GM10248 (cell line): ENCODE measurements at regions not wholly inside any gene's neighbourhood (a gene's known extent, or its start where the extent isn't known, plus 50 kb on each side); places are given as distances from the start of the nearest gene placed in this dataset.

Experiments used
- CTCF ChIA-PET: fragments of 300-600 bp; sonication (Branson Sonifier 250); formaldehyde crosslinking; extraction: SDS; loops from one replicate; lab custom pipeline; 2021; ENCODE audit warnings: antibody characterized with exemption; lab: Yijun Ruan, JAX
- POLR2A ChIA-PET: fragments of 350-650 bp; sonication (Branson Sonifier 250); formaldehyde crosslinking; extraction: SDS; loops from one replicate; lab custom pipeline; 2020; ENCODE audit warnings: antibody characterized with exemption; lab: Yijun Ruan, JAX
- DNase-seq: peaks from one replicate; pipeline ENCODE4 v3.0.0; 2012; ENCODE audit errors: extremely low spot score
- TF ChIP-seq, protein P1 (sequence below): IDR thresholded peaks from 2 replicates; pipeline ENCODE4 v1.5.1; 2012; ENCODE audit warnings: mild to moderate bottlenecking, low read depth; ENCODE audit errors: extremely low read depth, missing control alignments, control extremely low read depth

DNA sequence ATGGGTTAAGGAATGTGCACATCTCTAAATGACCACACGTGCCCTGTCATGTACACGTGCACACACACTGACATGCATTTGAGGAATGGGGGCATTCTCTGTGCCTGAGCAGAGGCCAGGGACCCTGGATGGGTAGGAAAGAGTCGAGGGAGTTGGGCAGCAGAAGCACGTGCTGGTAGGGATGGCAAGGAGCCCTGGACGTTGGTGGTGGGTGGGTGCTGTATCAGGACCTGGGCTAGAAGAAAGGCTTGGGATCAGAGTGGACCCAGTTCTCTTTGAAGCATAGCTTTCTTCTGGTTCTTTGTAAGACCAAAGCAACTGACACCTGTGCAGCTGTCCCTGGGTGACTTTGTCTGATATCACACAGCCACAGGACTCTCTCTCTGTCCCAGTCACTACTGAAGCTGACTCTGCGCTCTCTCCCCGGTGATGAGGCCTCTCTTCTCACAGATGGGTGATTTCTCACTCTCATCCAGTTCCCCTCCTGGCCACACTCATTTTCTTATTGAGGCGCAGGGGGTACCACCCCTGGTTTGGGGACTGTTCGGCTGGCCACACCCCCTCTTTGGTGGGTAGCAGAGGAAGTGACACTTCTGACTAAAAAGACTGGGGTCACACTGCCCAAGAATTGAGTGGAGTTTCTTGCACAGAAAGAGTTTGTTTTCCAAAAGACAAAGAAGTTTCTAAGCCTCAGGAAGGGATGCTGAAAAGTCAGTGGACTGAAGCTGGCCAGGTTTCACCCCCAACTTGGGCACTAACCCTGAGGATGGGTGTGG lies 171.7 kb upstream of the RTL1 start:
- no peak for DNase-seq
- ChIA-PET CTCF (interaction anchor here (0.9 to 1.1 kb wide), 2 partner anchors 13 to 17 kb away, joined by 3 read pairs; no protein-coding TSS in a partner anchor), POLR2A (no interaction called here)
- TF ChIP-seq, protein P1, sequence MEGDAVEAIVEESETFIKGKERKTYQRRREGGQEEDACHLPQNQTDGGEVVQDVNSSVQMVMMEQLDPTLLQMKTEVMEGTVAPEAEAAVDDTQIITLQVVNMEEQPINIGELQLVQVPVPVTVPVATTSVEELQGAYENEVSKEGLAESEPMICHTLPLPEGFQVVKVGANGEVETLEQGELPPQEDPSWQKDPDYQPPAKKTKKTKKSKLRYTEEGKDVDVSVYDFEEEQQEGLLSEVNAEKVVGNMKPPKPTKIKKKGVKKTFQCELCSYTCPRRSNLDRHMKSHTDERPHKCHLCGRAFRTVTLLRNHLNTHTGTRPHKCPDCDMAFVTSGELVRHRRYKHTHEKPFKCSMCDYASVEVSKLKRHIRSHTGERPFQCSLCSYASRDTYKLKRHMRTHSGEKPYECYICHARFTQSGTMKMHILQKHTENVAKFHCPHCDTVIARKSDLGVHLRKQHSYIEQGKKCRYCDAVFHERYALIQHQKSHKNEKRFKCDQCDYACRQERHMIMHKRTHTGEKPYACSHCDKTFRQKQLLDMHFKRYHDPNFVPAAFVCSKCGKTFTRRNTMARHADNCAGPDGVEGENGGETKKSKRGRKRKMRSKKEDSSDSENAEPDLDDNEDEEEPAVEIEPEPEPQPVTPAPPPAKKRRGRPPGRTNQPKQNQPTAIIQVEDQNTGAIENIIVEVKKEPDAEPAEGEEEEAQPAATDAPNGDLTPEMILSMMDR: no peak

DNA sequence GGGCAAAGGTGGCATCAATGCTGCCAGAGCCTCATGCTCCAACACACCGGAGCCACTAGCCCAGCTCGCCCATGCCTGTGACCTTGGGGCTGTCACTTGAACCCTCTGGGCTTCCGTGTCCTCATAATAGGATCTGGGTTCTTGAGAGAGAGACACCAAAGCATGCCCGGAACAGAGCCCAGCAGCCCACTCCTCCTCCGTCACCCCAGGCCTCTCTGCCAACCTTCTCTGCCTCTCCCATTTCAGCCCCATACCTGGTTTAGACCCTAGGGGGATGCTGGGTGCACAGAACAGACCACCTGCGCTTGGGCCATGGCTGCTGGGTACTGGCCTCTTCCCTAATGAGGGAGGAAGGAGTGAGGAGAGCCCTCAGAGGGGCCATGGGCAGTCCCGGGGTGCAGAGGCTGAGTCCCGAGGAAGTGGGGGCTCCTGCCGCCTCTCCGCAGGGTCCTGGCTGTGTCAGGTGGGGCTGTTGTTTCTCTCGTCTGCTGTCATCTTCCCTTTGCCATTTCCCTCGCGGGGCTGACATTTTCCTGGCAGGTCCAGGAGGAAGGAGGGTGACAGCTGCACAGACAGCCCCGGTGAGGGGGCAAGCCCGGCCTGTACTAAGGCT lies 172.4 kb upstream of the RTL1 start:
- CTCF ChIA-PET: no interaction called here
- no peak for DNase-seq

DNA sequence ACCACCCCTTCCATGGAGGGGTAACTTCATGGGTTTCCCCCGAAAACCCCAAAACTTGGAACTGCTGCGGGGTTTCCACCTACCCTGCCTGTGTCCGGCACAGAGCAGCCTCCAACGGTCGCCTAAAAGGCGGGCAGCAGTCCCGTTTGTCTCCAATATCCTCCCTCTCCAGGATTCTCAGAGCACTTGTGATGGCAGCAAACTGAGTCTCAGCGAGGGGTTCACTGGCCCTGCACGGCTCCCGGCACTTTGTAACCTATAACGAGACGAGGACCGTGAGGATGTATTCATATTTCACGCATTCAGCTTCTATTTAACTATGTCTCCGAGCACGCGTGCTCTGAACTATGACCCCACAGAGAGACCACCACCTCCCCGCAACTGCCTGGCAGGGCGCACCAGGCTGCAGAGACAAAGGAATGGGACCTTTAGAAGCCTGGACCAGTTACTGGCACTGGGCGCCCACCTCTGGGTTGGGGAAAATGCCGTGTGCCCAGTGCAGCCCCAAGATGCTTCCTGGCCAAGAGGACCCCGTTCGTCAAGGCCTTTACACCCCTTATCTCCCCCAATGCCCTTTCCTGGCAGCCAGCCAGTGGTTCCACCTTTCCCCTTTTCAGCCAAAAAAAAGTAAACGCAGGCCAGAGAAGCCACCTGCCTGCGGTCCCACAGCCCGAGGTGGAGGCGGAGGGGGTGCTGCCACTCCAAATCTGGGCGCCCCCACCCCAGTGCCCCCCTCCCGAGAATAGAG lies 173.1 kb upstream of the RTL1 start:
- no peak for DNase-seq
- TF ChIP-seq, protein P1: no peak
- ChIA-PET CTCF (no interaction called here), POLR2A (no interaction called here)

More for the DNA sequence above, 172.4 kb upstream of the RTL1 start:
- TF ChIP-seq, protein P1: no peak
- POLR2A ChIA-PET: no interaction called here

DNA sequence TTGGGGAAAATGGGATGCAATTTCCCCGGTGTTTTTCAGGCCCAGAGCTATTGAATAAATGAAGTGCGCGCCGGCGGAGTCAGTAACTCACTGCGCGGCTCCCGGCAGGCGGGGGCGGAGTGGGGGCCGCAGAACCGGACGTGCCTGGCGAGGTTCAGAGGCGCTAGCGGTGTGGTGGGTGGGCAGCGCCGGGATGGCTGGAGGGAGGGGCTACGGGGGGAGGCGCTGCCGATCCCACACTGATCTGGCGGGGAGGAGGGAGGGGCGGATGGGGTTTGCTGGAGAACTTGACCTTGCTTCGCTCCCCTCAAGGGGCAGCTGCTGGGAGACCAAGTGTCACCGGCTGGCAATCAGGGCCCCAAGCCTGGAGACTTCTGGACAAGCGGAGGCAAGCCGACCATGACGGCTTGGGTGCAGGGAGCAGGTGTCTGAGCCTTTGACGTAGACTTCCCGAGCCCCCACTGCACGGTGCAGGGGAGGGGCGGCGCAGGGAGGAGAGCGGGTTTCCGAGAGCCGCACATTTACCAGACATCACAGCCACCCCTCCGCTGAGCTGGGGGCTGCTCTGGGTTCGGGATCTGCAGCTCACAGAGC lies 174.1 kb upstream of the RTL1 start:
- POLR2A ChIA-PET: no interaction called here
- DNase-seq: no peak
- CTCF ChIA-PET: no interaction called here
- TF ChIP-seq, protein P1: no peak

DNA sequence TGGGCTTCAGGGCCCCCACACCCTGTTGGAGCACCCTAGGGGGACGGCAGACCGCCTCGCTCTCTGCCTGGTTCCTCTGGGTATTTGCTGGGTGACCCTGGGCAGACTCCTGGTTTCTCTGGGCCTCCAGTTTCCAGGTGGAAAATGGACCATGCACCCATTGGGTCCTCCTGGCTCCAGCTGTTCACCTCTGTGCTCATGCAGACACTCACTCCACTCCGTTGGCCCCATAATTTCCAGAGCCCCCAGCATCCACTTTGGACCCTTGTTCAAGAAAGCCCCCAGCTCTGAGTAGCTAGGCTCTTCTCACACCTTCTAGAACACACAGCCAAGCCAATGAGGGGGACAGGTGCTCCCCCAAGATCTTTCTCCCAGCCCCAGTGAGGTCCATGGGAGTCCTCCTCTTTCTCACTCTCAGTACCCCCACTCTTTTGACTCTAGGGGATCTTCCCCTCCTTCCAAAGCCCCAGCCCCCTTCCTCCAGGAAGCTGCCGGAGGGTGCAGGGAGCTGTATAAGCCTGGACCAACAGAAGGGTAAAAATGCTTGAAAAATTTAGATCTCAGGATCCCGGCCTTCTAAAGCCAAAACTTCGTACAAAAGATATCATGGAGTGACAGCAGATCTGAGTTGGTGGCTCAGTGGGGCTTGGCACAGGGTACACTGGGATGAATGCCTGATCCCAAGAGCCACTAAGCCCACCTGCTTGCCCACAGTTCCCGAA lies 174.8 kb upstream of the RTL1 start:
- TF ChIP-seq, protein P1: no peak
- DNase-seq: no peak
- POLR2A ChIA-PET: no interaction called here
- CTCF ChIA-PET: no interaction called here

DNA sequence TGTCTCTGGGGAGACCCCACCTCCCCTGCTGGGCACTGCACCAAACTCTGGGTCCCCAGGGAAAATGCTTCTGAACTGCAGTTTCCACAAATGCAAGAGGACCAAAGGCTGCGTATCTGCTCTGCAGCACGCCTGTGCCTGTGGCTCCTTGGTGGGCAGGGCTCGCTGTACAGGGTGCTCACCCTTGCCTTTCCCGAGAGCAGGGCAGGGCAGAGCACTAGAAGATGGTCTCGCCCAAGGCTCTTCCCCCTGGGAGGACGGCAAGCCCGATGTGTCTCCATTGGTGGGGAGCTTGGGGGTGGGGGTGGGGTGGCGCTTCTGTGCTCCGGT lies 175.3 kb upstream of the RTL1 start:
- no peak for DNase-seq
- TF ChIP-seq, protein P1: no peak
- POLR2A ChIA-PET: no interaction called here
- CTCF ChIA-PET: no interaction called here
